ENCODE measurements at regions not wholly inside any gene's neighbourhood (a gene's known extent, or its start where the extent isn't known, plus 50 kb on each side); places are given as distances from the start of the nearest gene placed in this dataset.

- DNase-seq (ENCODE audit: low spot score) = no peak
These were observed 555.2 kb upstream of the KLHL29 start for GRCh38 chr2:22829791-22830190.

- DNase-seq (ENCODE audit: low spot score) = no peak
These were observed 552.8 kb upstream of the KLHL29 start for GRCh38 chr2:22832196-22832595.

- DNase-seq (ENCODE audit: low spot score) = no peak
These were observed 546.5 kb upstream of the KLHL29 start for GRCh38 chr2:22838461-22838860.

GRCh38 chr2:22842205-22842869 is 542.6 kb upstream of the KLHL29 start:
- DNase-seq (ENCODE audit: low spot score) = no peak

GRCh38 chr2:22843919-22844537 is 541.0 kb upstream of the KLHL29 start:
- no peak for DNase-seq (ENCODE audit: low spot score)

- no peak for DNase-seq (ENCODE audit: low spot score)
These were observed 534.7 kb upstream of the KLHL29 start for GRCh38 chr2:22850310-22850709.

GRCh38 chr2:22854588-22854987 is 530.4 kb upstream of the KLHL29 start:
- DNase-seq (ENCODE audit: low spot score) = no peak

- DNase-seq (ENCODE audit: low spot score) = no peak
These were observed 529.9 kb upstream of the KLHL29 start for GRCh38 chr2:22855081-22855480.

- no peak for DNase-seq (ENCODE audit: low spot score)
These were observed 529.2 kb upstream of the KLHL29 start for GRCh38 chr2:22855761-22856184.

- DNase-seq (ENCODE audit: low spot score) = no peak
These were observed 517.0 kb upstream of the KLHL29 start for GRCh38 chr2:22867973-22868372.

- DNase-seq (ENCODE audit: low spot score) = no peak
These were observed 506.9 kb upstream of the KLHL29 start for GRCh38 chr2:22878121-22878520.

GRCh38 chr2:22879009-22879863 is 505.7 kb upstream of the KLHL29 start:
- DNase-seq (ENCODE audit: low spot score) = no peak

- no peak for DNase-seq (ENCODE audit: low spot score)
These were observed 504.8 kb upstream of the KLHL29 start for GRCh38 chr2:22880161-22880560.

GRCh38 chr2:22882011-22882410 is 503.0 kb upstream of the KLHL29 start:
- no peak for DNase-seq (ENCODE audit: low spot score)

- no peak for DNase-seq (ENCODE audit: low spot score)
These were observed 502.3 kb upstream of the KLHL29 start for GRCh38 chr2:22882643-22883042.

GRCh38 chr2:22883054-22883453 is 501.9 kb upstream of the KLHL29 start:
- DNase-seq (ENCODE audit: low spot score) = no peak

- DNase-seq (ENCODE audit: low spot score) = no peak
These were observed 499.7 kb upstream of the KLHL29 start for GRCh38 chr2:22885245-22885644.

GRCh38 chr2:22887426-22887825 is 497.6 kb upstream of the KLHL29 start:
- DNase-seq (ENCODE audit: low spot score) = no peak

- DNase-seq (ENCODE audit: low spot score) = no peak
These were observed 497.1 kb upstream of the KLHL29 start for GRCh38 chr2:22887845-22888244.

GRCh38 chr2:22890132-22890531 is 494.8 kb upstream of the KLHL29 start:
- no peak for DNase-seq (ENCODE audit: low spot score)

- no peak for DNase-seq (ENCODE audit: low spot score)
These were observed 491.0 kb upstream of the KLHL29 start for GRCh38 chr2:22893761-22894517.

- DNase-seq (ENCODE audit: low spot score) = no peak
These were observed 490.2 kb upstream of the KLHL29 start for GRCh38 chr2:22894761-22895160.
